SU-DHL-6 (cell line): ENCODE measurements at regions not wholly inside any gene's neighbourhood (a gene's known extent, or its start where the extent isn't known, plus 50 kb on each side); places are given as distances from the start of the nearest gene placed in this dataset.

Source experiments
- H2AFZ ChIP-seq: fragments of 200-600 bp; sonication (generic); 2 replicates; pipeline ENCODE4 v1.6.1; 2014; ENCODE audit warnings: low read depth, mild to moderate bottlenecking, moderate library complexity, mixed read lengths, antibody characterized with exemption, low read length; ENCODE audit not compliant: severe bottlenecking
- H3F3A ChIP-seq: fragments of 200-600 bp; shearing (Covaris generic); 2 replicates; pipeline ENCODE4 v1.6.0; 2016; ENCODE audit warnings: antibody characterized with exemption, mild to moderate bottlenecking; ENCODE audit not compliant: insufficient read depth
- H3K27ac ChIP-seq: fragments of 200-600 bp; sonication (generic); 2 replicates; pipeline ENCODE4 v1.5.1; 2016; ENCODE audit warnings: low read depth, mild to moderate bottlenecking, low read length, moderate library complexity, mixed read lengths
- H3K27me3 ChIP-seq: fragments of 200-600 bp; sonication (generic), shearing (Covaris generic); 2 replicates; pipeline ENCODE4 v1.6.0; 2014; ENCODE audit warnings: mild to moderate bottlenecking, low read length
- H3K36me3 ChIP-seq: fragments of 200-600 bp; sonication (generic); 2 replicates; pipeline ENCODE4 v1.6.1; 2014; ENCODE audit warnings: mild to moderate bottlenecking, low read length, mixed read lengths
- H3K4me2 ChIP-seq: fragments of 300-600, 200-600 bp; shearing (Covaris generic), sonication (generic); 2 replicates; pipeline ENCODE4 v1.6.0; 2014; ENCODE audit warnings: low read length, low read depth, mild to moderate bottlenecking; ENCODE audit not compliant: poor library complexity, severe bottlenecking
- H3K4me3 ChIP-seq: fragments of 200-600 bp; sonication (generic); 2 replicates; pipeline ENCODE4 v1.5.1; 2014; ENCODE audit warnings: antibody characterized with exemption, low read length, mild to moderate bottlenecking, mixed read lengths; ENCODE audit not compliant: insufficient read depth, poor library complexity, severe bottlenecking
- H3K79me2 ChIP-seq: fragments of 200-600 bp; sonication (generic); 2 replicates; pipeline ENCODE4 v1.6.1; 2014; ENCODE audit warnings: mild to moderate bottlenecking, low read length, moderate library complexity; ENCODE audit not compliant: insufficient read depth
- H3K9ac ChIP-seq: fragments of 200-600 bp; sonication (generic); 2 replicates; pipeline ENCODE4 v1.7.0; 2014; ENCODE audit warnings: mild to moderate bottlenecking, low read length
- H3K9me2 ChIP-seq: fragments of 200-600 bp; sonication (generic); replicated peaks from 2 replicates; pipeline ENCODE4 v1.6.1; 2014; ENCODE audit warnings: low read length; ENCODE audit not compliant: insufficient read depth
- H3K9me3 ChIP-seq: fragments of 200-600 bp; sonication (generic); 2 replicates; pipeline ENCODE4 v1.6.1; 2014; ENCODE audit warnings: low read length, mixed read lengths; ENCODE audit not compliant: insufficient read depth
- H4K20me1 ChIP-seq: fragments of 200-600 bp; sonication (generic); 2 replicates; pipeline ENCODE4 v1.6.1; 2014; ENCODE audit warnings: low read depth, mild to moderate bottlenecking, antibody characterized with exemption, low read length, moderate library complexity, mixed read lengths
- EZH2phosphoT487 ChIP-seq: fragments of 200-600 bp; sonication (generic), shearing (Covaris generic); conservative IDR thresholded peaks from 2 replicates; pipeline ENCODE4 v1.6.1; 2018; ENCODE audit warnings: mild to moderate bottlenecking, antibody characterized with exemption, low read length, moderate library complexity, mixed read lengths
- TF ChIP-seq, protein P1 (sequence below): fragments of 200-600 bp; sonication (generic); IDR thresholded peaks from one replicate; pipeline ENCODE4 v1.5.1; 2017; ENCODE audit warnings: antibody characterized with exemption, mild to moderate bottlenecking, low read length, moderate library complexity; ENCODE audit not compliant: insufficient read depth, poor library complexity, severe bottlenecking

DNA sequence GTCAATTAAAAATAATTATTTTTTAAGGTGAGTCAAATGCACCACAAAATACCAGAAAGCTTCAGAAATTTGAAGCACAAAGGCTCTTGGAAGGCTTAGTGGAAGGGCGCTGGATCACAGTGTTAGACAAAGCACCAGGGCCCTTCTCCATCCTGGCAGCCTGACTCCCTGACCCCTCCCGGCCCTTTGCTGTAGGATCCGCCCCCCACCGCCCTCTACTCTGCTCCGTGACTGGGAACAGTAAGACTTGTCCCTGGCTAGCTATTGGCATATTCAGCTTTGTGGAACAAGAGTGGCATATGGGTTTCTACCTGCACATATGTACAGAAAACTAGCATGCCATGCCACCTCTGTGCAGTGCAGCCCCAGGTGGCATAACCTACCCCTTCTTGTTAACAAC lies 222.1 kb downstream of the SYK start:
- H3K9me2 ChIP-seq, result no peaks in the 10 kb centered on the region
- no peaks in the 10 kb centered on the region for H4K20me1 ChIP-seq
- no peak overlapping the region for H3K4me3 ChIP-seq
- H3K27me3 ChIP-seq, result no peaks in the 10 kb centered on the region
- TF ChIP-seq, protein P1, sequence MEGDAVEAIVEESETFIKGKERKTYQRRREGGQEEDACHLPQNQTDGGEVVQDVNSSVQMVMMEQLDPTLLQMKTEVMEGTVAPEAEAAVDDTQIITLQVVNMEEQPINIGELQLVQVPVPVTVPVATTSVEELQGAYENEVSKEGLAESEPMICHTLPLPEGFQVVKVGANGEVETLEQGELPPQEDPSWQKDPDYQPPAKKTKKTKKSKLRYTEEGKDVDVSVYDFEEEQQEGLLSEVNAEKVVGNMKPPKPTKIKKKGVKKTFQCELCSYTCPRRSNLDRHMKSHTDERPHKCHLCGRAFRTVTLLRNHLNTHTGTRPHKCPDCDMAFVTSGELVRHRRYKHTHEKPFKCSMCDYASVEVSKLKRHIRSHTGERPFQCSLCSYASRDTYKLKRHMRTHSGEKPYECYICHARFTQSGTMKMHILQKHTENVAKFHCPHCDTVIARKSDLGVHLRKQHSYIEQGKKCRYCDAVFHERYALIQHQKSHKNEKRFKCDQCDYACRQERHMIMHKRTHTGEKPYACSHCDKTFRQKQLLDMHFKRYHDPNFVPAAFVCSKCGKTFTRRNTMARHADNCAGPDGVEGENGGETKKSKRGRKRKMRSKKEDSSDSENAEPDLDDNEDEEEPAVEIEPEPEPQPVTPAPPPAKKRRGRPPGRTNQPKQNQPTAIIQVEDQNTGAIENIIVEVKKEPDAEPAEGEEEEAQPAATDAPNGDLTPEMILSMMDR, result no peak
- TF ChIP-seq EZH2phosphoT487, result no peak
- H3K79me2 ChIP-seq, result no peaks in the 10 kb centered on the region
- no peak overlapping the region for H2AFZ ChIP-seq
- no peak overlapping the region for H3K4me2 ChIP-seq
- H3F3A ChIP-seq, result no peaks in the 10 kb centered on the region
- H3K9me3 ChIP-seq, result no peaks in the 10 kb centered on the region
- H3K27ac ChIP-seq, result no peak overlapping the region
- H3K9ac ChIP-seq, result no peak overlapping the region
- no peaks in the 10 kb centered on the region for H3K36me3 ChIP-seq

DNA sequence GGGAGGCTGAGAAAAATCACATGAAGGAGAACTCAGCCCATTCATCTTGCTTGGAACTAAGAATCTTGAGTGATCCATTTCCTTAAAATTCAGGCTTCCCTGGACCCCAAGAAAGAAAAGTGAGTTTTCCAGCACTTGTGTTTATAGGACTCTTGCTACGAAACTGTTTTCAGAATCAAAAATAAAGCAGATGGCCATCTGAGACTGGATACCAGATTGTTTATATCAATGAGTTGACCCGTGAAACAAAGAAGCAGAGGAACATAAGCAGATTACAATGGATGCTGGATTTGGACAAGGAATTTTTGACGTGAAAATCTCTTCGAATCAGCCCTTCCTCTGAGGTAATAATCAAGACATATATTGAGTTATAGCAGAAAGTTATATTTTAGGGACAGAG lies 223.2 kb downstream of the SYK start:
- Histone ChIP-seq H3F3A (no peaks in the 10 kb centered on the region), H3K9me3 (no peaks in the 10 kb centered on the region), H3K9me2 (no peaks in the 10 kb centered on the region), H3K9ac (no peak overlapping the region), H3K4me3 (no peak overlapping the region), H2AFZ (no peak overlapping the region), H3K79me2 (no peaks in the 10 kb centered on the region), H4K20me1 (no peaks in the 10 kb centered on the region), H3K36me3 (no peaks in the 10 kb centered on the region), H3K4me2 (no peak overlapping the region), H3K27me3 (no peaks in the 10 kb centered on the region), H3K27ac (no peak overlapping the region)
- TF ChIP-seq, protein P1, result no peak

DNA sequence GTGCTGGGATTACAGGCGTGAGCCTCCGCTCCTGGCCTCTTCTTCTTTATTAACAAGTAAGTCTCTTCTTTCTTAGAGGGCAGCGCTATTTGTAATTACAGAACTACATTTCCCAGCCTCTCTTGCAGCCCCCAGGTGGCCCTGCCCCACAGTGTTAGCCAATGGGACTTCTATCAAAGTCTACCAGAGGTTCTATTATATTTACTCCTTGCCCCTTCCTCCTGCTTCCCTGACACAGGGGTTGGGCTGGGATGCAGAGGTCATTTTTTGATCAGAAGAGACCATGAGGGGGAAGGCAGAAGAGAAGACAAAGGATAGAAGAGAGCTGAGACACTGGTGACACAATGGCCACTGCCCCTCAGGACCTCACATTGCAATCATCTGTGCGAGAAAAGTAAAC lies 224.2 kb downstream of the SYK start:
- no peak overlapping the region for H3K27ac ChIP-seq
- H3K27me3 ChIP-seq, result no peaks in the 10 kb centered on the region
- H4K20me1 ChIP-seq, result no peaks in the 10 kb centered on the region
- TF ChIP-seq, protein P1, result no peak
- TF ChIP-seq EZH2phosphoT487, result no peak
- no peaks in the 10 kb centered on the region for H3K36me3 ChIP-seq
- no peaks in the 10 kb centered on the region for H3F3A ChIP-seq
- H3K9ac ChIP-seq, result no peak overlapping the region
- H3K4me2 ChIP-seq, result no peak overlapping the region
- no peaks in the 10 kb centered on the region for H3K9me2 ChIP-seq
- no peak overlapping the region for H3K4me3 ChIP-seq
- no peaks in the 10 kb centered on the region for H3K9me3 ChIP-seq
- no peaks in the 10 kb centered on the region for H3K79me2 ChIP-seq
- H2AFZ ChIP-seq, result no peak overlapping the region

DNA sequence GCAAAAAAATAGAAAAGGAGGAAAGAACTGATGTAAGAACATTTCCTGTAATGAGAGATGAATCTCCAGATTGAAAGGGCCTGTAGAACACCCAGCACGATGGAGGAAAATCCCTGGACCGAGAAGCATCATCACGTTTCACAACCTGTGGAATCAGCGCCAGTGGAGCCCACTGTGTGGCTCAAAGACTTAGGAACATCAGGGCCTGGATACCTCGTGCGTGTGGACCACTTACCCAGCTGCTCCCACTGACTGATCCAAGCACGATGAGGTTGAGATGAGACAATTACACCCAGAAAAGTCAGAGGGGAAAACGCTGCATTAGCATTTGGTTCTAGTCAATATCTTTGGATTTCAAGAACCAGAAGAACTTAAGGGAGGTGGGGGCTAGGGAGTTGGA lies 224.6 kb downstream of the SYK start:
- no peaks in the 10 kb centered on the region for H3K79me2 ChIP-seq
- H3F3A ChIP-seq, result no peaks in the 10 kb centered on the region
- no peaks in the 10 kb centered on the region for H4K20me1 ChIP-seq
- H3K27ac ChIP-seq, result no peak overlapping the region
- no peak overlapping the region for H3K4me2 ChIP-seq
- H2AFZ ChIP-seq, result no peak overlapping the region
- H3K36me3 ChIP-seq, result no peaks in the 10 kb centered on the region
- H3K9me2 ChIP-seq, result no peaks in the 10 kb centered on the region
- no peak for TF ChIP-seq EZH2phosphoT487
- TF ChIP-seq, protein P1, result no peak
- H3K9me3 ChIP-seq, result no peaks in the 10 kb centered on the region
- no peak overlapping the region for H3K4me3 ChIP-seq
- H3K9ac ChIP-seq, result no peak overlapping the region
- H3K27me3 ChIP-seq, result no peaks in the 10 kb centered on the region
